ENCODE measurements at regions not wholly inside any gene's neighbourhood (a gene's known extent, or its start where the extent isn't known, plus 50 kb on each side); places are given as distances from the start of the nearest gene placed in this dataset.

DNA sequence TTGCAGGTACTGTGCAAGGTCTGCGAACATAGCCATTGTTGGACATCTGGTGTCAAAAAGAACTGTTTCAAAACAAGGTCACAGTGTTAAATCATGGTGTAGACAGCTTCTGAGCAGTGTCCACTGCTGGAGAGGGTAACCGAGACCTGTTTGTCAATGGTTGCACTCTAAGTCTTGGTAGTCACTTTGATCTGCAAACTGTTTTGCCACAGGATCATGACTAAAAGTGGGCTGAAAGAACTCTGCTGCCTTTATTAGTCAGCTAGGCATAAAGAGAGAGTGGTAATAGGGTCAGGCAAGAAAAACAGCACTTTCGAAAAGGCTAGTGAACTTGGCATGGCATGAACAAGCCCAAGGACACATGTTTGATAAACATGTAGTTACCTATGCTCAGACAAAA, 552.3 kb upstream of the CITED2 start:
- TF ChIP-seq, protein P1, sequence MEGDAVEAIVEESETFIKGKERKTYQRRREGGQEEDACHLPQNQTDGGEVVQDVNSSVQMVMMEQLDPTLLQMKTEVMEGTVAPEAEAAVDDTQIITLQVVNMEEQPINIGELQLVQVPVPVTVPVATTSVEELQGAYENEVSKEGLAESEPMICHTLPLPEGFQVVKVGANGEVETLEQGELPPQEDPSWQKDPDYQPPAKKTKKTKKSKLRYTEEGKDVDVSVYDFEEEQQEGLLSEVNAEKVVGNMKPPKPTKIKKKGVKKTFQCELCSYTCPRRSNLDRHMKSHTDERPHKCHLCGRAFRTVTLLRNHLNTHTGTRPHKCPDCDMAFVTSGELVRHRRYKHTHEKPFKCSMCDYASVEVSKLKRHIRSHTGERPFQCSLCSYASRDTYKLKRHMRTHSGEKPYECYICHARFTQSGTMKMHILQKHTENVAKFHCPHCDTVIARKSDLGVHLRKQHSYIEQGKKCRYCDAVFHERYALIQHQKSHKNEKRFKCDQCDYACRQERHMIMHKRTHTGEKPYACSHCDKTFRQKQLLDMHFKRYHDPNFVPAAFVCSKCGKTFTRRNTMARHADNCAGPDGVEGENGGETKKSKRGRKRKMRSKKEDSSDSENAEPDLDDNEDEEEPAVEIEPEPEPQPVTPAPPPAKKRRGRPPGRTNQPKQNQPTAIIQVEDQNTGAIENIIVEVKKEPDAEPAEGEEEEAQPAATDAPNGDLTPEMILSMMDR (conservative IDR thresholded peaks at IDR 0.05): no peak
- no peaks in the 10 kb centered on the region for H3K27me3 ChIP-seq (ENCODE audit: control insufficient read depth, insufficient read depth, low read length, poor library complexity, severe bottlenecking)
- peaks cover under 1% of the 10 kb centered on the region for H3K4me1 Mint-ChIP-seq
- H3K4me1 ChIP-seq (ENCODE audit: control insufficient read depth, insufficient read depth, low read length): no peaks in the 10 kb centered on the region
- no peak overlapping the region for H3K27ac Mint-ChIP-seq
- no peaks in the 10 kb centered on the region for H3K36me3 Mint-ChIP-seq (ENCODE audit: low read depth)
- DNase-seq: no peak
- H3K9me3 ChIP-seq (ENCODE audit: control insufficient read depth, low read length): no peaks in the 10 kb centered on the region
- WGBS, 2 experiments (ENCODE audit: insufficient coverage in 1 of 2, insufficient read length in 1 of 2): 96% methylated on average over 3 of the region's 3 CpGs
- no peaks in the 10 kb centered on the region for H3K27me3 Mint-ChIP-seq (ENCODE audit: insufficient read depth)
- H3K9ac ChIP-seq (ENCODE audit: extremely low read depth, low read length, poor library complexity, severe bottlenecking): no peak overlapping the region
- no peaks in the 10 kb centered on the region for H3K36me3 ChIP-seq (ENCODE audit: control insufficient read depth, insufficient read depth, low read length)
- no peak overlapping the region for H3K4me3 Mint-ChIP-seq
- no peaks in the 10 kb centered on the region for H3K9me3 Mint-ChIP-seq
- H3K4me3 ChIP-seq (ENCODE audit: low read length): no peak overlapping the region
- H3K27ac ChIP-seq (ENCODE audit: low read depth, low read length): no peak overlapping the region

DNA sequence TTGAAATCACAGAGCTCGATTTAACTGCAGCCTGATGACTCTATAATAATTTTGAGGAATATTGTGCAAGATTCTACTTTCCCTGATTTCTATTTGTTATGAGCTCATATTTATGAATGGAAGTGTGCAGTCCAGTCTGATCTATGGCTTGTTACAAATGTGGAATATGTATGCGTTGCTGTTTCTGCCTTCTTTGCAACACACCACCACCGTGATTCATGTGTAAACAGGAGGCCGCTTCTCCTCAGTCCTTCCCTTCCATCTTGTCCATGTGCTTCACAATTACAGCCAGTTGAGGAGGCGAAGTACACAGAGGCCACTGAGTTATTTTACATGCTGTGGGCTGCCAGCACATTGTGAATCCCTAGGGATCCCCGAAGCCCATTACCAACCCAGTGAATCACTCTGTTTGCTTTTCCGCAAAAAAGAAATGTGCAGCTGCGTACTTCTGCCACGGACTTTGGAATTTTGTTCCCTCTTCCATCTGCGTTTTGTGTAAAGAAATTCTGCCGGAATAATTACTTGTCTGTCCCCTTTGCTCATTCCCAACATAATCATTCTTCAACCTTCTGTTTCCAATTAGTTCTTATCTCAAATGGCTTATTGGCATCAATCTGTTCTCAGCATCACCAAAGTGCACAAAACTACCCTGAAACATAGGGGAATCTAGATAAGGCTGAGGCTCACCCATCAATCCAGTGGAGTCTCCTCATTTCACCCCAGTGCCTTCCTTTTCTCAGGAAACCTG, 551.6 kb upstream of the CITED2 start:
- no peak overlapping the region for H3K27ac Mint-ChIP-seq
- DNase-seq: no peak
- H3K9me3 Mint-ChIP-seq: no peaks in the 10 kb centered on the region
- Histone ChIP-seq H3K4me3 (ENCODE audit: low read length) (no peak overlapping the region), H3K9ac (ENCODE audit: extremely low read depth, low read length, poor library complexity, severe bottlenecking) (no peak overlapping the region), H3K27ac (ENCODE audit: low read depth, low read length) (no peak overlapping the region), H3K27me3 (ENCODE audit: control insufficient read depth, insufficient read depth, low read length, poor library complexity, severe bottlenecking) (no peaks in the 10 kb centered on the region), H3K4me1 (ENCODE audit: control insufficient read depth, insufficient read depth, low read length) (no peaks in the 10 kb centered on the region), H3K9me3 (ENCODE audit: control insufficient read depth, low read length) (no peaks in the 10 kb centered on the region), H3K36me3 (ENCODE audit: control insufficient read depth, insufficient read depth, low read length) (no peaks in the 10 kb centered on the region)
- 86 to 95% methylated on average over 10 to 11 of the region's 11 CpGs for WGBS, 2 experiments (ENCODE audit: insufficient coverage in 1 of 2, insufficient read length in 1 of 2)
- no peak overlapping the region for H3K4me3 Mint-ChIP-seq
- TF ChIP-seq, protein P1 (conservative IDR thresholded peaks at IDR 0.05): no peak
- H3K27me3 Mint-ChIP-seq (ENCODE audit: insufficient read depth): no peaks in the 10 kb centered on the region
- peaks cover under 1% of the 10 kb centered on the region for H3K4me1 Mint-ChIP-seq
- no peaks in the 10 kb centered on the region for H3K36me3 Mint-ChIP-seq (ENCODE audit: low read depth)

DNA sequence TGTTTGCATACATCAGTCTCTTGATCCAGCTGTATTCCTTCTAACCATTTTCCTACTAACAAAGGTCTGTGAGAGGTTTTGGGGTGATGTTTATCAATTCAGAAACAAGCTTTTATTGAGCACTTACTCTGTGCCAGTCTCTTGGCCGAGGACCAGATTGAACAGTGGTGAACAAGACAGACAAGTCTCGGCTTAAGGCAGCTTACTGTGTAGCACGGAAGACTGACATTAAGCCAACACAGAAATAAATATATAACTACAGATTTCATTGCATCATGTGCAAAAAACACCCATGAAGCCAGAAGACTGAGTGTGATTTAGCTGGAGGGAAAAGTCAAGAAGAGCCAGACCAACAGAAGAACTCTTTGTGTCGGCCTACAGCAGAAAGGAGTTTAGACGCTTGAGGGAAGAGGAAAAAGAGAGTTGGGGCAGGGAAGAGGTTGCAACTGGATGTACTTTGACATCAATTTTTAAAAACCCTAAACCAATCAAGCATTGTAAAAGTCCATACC, 549.6 kb upstream of the CITED2 start:
- Mint-ChIP-seq H3K36me3 (ENCODE audit: low read depth) (no peaks in the 10 kb centered on the region), H3K4me3 (no peak overlapping the region), H3K27ac (no peak overlapping the region), H3K4me1 (peaks cover 17% of the 10 kb centered on the region), H3K9me3 (no peaks in the 10 kb centered on the region), H3K27me3 (ENCODE audit: insufficient read depth) (no peaks in the 10 kb centered on the region)
- TF ChIP-seq, protein P1 (conservative IDR thresholded peaks at IDR 0.05): no peak
- no peak overlapping the region for H3K9ac ChIP-seq (ENCODE audit: extremely low read depth, low read length, poor library complexity, severe bottlenecking)
- no peaks in the 10 kb centered on the region for H3K9me3 ChIP-seq (ENCODE audit: control insufficient read depth, low read length)
- no peak for DNase-seq
- WGBS, 2 experiments (ENCODE audit: insufficient coverage in 1 of 2, insufficient read length in 1 of 2): 82 to 95% methylated on average over 2 to 5 of the region's 5 CpGs
- H3K4me1 ChIP-seq (ENCODE audit: control insufficient read depth, insufficient read depth, low read length): no peaks in the 10 kb centered on the region
- no peak overlapping the region for H3K27ac ChIP-seq (ENCODE audit: low read depth, low read length)
- no peaks in the 10 kb centered on the region for H3K36me3 ChIP-seq (ENCODE audit: control insufficient read depth, insufficient read depth, low read length)
- H3K27me3 ChIP-seq (ENCODE audit: control insufficient read depth, insufficient read depth, low read length, poor library complexity, severe bottlenecking): no peaks in the 10 kb centered on the region
- no peak overlapping the region for H3K4me3 ChIP-seq (ENCODE audit: low read length)

All from endodermal cell (in vitro differentiated cells).